Stimulated activated CD4-positive, alpha-beta T cell treated with anti-CD3 and anti-CD28 coated beads, Interleukin-4, amount 100 ng/mL, for 4 hours (primary cell): ENCODE measurements at regions not wholly inside any gene's neighbourhood (a gene's known extent, or its start where the extent isn't known, plus 50 kb on each side); places are given as distances from the start of the nearest gene placed in this dataset.
"Not testable (repeated sequence)": the region's sequence is repeated elsewhere in the genome, so short reads cannot be mapped to it uniquely, and the experiment has no call there.

Source experiments
- DNase-seq, 2 experiments: peaks; one replicate each; pipeline ENCODE4 v3.0.0-alpha.2; 2020

DNA sequence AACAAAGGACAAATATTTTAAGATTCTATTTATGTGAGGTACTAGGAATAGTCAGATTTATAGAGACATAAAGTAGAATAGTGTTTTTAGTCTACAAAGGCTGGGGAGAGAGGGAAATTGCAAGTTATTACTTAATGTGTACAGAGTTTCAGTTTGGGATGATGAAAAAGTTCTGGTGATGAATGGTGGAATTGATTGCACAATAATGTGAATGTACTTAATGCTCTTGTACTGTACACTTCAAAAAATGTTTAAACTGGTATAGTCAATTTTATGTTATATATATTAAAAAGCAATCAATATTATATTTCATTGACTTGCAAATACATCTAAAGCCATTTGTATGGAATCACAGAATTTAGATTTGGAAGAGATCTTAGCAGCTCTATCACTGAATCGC, 213.4 kb downstream of the PPP1R3A start:
- no peak for DNase-seq

DNA sequence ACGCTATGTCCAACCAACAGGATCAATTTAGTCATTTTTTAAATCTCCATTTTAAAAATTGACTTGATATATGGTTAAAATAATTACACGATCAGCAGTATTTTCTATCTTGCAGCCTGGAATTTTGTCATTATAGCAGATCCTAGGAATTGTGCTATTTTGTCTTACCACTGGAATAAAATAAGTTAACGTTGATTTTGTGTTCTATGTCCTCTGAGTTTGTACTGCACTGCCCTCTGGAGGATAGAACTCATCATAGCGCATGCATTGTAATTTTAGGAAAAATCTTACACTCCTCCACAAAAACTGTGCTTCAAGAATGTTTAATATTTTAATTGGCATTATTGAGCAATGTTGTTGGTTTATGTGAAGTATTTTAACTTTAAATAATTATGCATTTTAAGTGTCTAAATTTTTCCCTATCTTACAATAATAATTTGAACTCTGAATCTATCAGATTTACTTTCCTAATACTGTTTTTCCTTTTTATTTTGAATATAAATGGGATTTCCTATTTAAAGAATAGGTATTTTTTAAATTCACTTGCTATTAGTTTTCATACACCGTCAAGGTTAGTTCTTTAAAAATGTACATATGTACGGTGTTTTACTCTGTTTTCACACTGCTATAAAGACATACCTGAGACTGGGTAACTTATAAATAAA, 220.1 kb downstream of the PPP1R3A start:
- DNase-seq, result no peak

DNA sequence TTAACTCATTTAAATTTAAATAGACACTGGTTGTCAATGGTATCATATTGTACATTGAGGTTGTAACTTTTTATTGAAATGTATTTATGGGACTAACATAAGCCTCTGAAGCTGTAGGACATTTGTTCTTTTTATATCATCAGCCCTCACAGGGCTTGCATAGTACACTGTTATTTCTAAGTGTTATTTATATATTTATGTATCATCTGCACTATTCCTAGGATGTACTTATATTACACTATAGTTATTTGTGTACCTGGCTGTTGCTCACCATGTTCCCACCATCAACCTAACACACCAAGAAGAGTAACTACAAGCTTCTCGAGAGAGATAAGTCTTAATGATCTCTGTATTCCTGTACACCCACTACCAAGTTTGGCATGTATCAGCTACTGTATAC, 224.7 kb downstream of the PPP1R3A start:
- no peak for DNase-seq

DNA sequence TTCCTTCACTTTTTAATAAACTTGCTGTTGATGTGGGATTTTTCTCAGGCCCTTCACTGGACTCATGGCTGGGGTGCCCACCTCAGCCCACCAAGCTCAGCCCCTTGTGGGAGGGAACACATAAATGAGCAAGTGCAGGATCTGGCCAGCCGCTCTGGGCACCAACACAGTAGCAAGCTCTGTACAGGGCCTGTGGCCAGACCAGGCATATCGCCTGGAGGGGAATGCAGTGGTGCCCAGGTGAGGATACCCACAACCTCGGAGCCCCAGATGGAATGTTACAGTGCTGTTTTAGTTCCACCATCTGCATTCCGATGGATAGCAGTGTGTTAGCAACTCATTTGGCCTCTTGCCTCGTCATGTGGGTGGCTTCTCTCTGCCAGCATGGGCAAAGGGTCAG, 234.6 kb downstream of the PPP1R3A start:
- no peak for DNase-seq

DNA sequence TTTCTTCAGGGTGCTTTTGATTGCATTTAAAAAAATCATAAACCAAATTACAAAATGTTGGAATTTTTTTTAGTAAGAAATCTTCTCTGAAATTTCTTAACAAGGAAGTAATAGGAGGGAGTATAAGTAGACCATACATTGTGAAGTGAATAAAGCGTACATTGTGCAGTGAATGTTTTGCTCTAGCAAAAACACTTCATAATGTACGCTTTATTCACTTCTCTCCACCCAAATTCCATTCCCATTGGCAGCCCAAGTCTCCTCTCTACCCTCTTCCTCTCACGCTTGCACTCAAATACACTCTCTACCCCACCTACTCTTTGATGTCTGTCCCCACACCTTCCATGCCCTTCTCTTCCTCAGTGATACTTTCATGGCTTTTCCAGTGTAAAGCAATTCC, 241.0 kb downstream of the PPP1R3A start:
- DNase-seq, result no peak

DNA sequence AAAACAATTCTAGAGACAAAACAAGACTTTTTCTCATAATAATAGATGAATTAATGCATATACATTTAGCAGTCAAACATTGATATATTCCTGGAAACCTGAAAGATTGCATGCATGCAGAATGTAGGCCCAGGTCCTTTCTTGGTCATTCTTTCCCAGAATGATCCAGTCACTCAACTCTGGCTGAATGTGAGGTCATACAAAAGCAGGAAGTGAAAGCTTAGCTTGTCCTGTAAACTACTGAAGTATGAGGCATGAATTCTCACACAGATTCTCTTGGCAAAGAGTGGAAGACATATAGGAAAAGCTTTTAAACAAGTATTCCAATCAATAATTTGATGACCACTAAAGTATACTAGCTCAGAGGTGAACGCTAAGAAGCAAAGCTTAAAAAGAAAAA, 253.9 kb downstream of the PPP1R3A start:
- no peak for DNase-seq

DNA sequence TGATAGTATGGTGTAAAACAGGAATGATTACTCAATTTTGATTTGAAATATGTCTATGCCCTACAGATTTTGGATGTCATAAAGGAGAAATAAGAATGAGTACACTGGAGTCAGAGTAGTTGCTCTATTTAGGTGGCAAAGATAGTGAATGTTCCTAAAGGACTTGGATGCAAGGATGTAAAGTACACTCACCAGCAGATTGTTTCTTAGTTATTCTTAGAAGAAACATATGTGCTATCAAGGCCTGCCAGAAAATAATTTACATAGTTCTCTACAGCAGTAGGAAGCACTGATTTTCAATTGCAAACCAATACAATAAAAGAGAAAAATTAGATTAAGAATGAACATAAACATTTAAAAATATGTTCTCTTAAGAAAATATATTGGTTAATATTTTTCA, 259.4 kb downstream of the PPP1R3A start:
- DNase-seq, result no peak

DNA sequence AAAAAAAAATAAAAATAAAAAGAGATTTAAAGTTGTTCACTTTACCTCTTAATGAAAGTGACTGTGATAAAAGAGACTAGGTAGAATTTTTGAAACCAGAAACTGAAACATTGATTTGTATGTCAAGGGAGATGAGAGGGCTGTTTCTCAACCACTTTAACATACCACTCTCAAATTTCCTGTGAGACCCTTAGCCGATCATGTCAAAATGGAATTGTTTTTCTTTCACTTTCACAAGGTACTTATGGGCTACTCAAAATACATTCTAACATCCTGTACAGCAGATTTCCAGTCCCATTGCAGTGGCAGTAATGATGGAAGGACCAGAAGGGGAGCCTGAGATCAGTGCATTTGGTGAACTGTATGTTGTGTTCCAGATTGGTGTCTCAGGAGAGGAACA, 261.2 kb downstream of the PPP1R3A start:
- DNase-seq, result no peak

DNA sequence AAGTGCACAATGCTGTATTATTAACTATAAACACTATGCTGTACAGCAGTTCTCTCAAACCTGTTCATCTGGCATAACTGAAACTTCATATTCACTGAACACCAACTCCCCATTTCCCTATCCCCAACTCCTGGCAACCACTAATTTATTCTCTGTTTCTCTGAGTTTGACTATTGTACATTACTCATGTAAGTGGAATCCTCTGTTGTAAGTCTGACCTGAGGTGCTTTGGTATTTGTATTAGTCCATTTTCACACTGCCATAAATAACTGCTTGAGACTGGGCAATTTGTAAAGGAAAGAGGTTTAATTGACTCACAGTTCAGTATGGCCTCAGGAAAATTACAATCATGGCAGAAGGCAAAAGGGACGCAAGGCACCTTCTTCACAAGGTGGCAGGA, 266.3 kb downstream of the PPP1R3A start:
- DNase-seq, result no peak

DNA sequence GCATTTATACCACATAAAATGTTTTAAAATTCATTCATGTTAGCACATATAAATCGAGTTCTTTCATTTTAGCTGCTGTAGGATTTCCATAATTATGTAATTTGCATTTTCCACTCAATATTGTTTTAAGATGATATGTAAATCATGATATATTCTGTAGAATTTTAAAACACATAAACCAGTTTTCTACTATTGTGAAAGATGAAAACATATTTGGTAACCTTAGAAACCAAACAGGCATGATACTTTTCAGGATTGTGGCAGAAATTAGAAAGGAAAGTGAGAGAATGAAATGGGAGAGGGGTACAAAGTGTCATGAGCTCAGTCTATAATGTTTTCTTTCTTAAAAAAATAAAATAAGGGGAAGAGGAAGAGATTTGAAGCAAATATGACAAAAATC, 269.3 kb downstream of the PPP1R3A start:
- DNase-seq, result no peak

DNA sequence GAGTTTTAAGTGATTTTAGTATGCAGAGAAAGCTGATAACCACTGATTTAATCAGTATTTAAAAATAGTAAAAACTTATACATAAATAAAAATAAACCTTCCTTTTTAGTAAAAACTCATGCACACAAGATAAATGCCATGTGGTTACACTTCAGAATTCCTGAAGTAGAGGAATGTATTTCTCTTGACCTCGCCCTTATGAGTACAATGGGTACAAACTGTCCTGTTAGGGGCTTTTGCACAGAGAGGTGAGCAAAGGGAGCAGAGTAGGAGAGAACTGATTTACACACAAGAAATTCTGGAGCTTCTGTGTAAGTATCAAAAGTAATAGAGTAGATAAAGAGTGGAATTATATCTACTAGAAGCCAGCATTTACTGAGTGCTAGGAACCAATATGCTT, 279.6 kb downstream of the PPP1R3A start:
- no peak for DNase-seq

DNA sequence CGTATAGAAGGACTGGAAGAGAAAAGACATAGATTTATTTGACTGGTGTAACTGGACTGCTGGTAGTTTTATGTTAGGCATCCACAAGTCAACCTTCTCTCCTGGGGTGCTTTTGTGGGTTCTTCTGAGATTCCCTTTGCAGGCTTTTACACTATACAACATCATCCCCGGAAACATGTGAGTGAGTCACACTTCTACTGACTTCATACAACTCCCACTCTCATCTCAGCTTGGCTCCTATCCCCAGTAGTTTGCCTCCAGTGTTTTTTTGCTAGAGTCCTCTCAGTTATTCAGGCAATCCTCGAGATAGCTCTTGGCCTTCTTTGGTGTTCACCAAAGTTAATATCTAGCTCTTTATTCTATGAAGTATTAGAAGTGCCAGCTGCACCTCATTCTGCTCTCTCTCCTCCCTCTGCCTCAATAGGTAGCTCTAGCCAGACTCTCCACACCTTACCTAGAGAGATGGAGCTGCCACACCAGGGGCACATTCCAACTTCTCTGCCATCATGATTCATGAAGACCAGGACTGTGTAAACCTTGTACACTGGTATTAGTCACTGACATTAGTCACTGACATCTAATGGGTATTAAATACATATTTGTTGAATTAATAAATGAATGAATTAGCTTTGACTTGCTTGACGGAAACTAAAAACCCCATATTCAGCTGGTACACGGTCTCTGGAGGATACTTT, 281.9 kb downstream of the PPP1R3A start:
- no peak for DNase-seq

DNA sequence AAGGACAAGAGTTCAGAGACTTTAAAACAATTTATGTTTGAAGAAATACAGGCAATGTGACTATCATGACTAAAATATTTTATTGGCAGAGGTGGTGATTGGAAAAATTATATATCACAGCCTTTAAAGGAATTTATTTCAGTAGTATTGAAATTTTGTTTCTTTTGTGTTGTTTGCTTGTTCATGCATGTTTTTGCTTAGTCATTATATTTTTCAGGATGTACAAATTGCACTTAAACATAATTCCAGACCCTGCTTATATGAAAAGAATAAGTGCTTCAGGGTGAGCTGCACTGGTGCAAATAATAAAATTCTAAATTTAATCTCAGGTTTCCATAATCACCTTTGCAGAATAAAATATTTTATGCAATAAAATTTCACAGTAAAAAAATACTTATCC, 283.3 kb downstream of the PPP1R3A start:
- DNase-seq, result no peak

DNA sequence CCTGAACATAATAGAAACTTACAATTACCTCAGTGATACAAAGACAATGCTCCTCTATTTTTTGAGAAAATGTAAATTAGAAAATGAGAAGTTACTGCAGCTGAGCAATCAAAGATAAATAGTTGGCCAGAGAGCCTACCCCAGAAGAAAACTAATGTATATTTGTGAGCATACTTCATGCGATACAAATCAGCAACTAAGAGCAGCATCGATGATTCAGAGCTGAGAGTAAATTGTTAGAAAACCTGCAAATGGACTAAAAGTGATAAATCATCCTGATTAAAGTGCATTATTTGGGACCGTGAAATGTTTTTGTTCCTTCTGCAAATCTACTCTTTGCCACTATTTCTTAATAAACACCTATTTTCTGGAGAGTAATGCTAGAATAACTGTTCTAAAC, 285.7 kb downstream of the PPP1R3A start:
- no peak for DNase-seq

DNA sequence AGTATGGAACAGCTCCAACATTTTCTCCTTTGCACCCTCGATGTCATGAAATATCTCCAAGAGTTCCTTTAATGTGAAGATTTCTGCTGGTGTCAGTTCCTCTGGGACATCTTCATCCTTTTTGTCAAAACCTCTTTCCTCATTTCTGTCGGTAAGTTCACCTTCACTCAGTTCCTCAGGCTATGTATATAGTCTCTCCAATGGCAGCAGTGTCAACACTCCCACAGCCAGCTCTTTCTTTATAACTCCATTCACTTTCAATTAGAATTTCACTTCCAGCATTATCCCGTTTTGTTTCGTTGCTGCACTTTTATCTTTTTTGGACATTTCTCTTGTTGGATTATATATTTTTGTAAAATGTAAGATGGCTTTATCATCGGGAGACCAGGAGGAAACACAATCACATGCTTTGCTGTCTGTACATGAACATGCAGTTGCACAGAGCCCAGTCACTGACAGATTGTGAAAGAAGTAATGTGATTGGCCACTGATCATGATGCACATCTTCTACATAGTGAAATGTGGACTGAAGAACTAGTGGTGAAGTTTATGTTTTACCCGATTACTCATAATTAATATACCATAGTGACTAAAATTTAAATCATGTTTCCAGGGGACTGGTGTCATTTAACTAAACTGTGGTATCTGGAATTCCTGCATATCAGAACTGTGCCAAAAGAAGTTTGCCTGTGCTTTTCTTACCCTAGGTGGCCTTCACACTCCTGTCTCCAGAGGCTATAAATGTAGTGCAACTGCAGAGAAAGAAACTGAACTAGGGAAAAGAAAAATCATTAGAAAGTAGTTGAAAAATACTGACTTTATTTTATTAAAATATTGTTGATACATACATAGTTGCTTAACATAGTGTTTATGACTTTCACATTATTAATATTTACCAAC, 289.6 kb downstream of the PPP1R3A start:
- DNase-seq, result no peak

DNA sequence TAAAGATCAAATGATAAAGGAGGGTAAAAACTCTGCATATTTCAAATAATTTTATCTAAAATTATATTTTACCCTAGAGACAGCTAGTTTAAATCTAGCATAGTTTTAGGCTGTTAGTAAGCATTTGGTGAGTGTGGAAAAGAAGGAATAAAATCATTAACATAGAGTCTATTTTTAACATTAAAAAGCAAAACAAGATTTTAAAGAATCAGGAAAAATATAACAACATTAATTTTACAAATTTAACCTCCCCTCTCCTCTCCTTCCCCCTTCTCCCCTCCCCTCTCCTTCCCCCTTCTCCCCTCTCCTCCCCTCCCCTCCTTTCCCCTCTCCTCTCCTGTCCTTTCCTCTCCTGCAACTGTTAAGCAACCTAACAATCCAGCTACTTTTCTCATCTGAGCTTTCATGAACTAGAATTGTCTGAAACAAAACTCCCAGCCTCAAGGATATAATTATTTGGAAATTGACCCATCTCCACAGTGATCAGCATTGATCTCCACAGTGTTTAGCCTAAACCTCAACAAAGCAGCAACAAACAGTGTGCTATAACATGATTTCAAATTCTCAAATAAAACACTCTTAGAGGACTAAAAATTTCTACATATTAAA, 293.2 kb downstream of the PPP1R3A start:
- DNase-seq, result no peak

DNA sequence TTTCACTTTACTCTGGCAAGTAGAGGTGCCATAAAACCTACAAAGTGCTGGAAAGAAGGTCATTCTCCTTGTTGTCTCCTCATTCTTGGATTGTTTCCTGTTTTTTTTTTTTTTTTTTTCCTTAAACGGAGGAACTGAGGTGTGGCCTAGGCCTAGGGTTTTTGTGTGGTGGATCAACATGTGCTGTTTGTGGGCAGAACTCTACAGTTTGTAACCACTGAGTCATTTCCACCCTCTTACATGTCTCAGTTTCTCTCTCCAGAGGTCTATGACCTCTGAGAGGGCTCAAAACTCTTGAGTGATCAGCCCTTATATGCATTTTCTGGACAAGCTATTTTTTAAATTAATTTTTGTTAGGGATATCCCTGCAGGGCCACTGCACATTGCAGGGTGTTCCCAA, 296.0 kb downstream of the PPP1R3A start:
- no peak for DNase-seq

DNA sequence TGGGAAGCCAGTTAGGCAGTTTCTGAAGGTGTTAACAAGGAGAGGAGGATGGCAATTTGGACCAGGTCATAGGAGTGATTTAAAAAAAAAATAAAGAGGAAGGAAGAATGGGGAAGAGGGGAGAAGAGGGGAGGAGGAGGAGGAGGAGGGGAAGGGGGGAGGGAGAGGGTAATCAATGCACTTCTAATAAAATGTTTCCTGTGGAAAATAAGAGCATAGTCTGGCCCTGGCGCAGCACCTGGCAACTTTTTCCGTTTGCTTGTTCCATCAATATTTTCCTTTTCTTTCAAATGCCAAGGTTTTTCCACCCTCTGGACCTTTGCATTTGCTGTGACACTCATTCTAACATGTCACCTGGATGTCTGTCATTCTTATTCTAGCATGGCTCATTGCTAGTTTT, 308.2 kb downstream of the PPP1R3A start:
- no peak for DNase-seq

DNA sequence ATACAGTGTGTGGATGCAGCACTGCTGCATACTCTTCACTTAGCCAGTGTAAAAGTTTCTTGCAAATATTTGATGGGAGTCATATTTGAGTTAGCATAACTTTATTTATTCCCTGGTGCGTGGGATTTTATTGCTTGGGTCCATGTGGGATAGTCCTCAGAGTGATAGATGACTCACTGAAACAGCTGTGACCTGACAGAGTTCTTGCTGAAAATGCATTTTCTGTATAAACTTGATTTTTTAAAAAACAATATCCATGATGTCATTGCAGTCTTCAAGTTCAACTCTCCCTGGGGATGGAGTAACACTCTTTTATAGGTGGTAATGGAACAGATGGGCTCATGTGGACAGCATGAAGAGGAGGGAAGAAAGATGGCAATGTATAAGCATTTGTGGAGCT, 310.0 kb downstream of the PPP1R3A start:
- no peak for DNase-seq

DNA sequence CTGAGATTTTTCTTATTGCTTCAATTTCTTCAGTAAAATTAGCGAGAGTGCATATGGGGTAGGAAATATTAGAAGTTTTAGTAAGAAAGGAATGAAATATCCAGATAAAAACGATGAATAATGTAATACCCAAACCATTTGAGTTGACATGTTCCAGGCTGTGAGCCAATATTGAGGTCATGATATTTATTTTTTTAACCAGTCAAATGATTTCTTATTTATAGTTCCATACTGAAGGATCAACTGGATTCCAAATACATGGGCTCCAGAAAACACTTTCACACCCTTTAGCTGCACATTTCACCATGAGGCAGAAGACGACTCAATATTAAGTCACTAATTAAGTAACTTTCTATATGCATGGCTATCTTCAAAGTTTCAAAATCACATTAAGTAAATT, 312.5 kb downstream of the PPP1R3A start:
- DNase-seq, result no peak

DNA sequence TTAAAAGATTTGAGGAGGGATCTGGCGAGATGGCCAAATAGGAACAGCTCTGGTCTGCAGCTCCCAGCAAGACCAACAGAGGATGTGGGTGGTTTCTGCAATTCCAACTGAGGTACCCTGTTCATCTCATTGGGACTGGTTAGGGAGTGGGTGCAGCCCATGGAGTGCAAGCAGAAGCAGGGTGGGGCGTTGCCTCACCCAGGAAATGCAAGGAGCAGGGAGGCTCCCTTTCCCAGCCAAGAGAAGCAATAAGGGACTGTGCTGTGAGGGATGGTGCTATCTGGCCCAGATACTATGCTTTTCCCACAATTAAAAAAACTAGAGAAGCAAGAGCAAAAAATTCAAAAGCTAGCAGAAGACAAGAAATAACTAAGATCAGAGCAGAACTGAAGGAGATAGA, 318.4 kb downstream of the PPP1R3A start:
- not testable (repeated sequence) for DNase-seq

DNA sequence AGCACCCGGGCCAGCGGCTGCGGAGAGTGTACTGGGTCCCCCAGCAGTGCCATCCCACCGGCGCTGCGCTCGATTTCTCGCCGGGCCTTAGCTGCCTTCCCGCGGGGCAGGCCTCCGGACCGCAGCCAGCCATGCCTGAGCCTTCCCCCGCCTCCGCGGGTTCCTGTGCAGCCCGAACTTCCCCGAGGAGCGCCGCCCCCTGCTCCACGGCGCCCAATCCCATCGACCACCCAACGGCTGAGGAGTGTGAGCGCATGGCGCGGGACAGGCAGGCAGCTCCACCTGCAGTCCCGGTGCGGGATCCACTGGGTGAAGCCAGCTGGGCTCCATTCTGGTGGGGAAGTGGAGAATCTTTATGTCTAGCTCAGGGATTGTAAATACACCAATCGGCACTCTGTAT, 325.4 kb downstream of the PPP1R3A start:
- not testable (repeated sequence) for DNase-seq

DNA sequence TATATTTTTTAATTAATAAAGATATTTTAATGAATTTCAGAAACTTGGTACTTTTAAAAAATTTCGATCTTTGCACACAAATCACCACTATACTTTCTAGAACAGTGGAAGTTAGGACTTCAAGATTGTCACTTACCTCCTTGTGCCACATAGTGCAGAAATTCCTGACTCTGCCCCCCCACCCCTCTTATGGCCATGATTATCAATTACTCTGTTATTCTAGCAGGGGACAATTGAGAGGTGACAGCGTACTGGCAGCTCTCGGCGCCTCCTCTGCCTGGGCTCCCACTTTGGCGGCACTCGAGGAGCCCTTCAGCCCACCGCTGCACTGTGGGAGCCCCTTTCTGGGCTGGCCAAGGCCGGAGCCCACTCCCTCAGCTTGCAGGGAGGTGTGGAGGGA, 325.9 kb downstream of the PPP1R3A start:
- not testable (repeated sequence) for DNase-seq

DNA sequence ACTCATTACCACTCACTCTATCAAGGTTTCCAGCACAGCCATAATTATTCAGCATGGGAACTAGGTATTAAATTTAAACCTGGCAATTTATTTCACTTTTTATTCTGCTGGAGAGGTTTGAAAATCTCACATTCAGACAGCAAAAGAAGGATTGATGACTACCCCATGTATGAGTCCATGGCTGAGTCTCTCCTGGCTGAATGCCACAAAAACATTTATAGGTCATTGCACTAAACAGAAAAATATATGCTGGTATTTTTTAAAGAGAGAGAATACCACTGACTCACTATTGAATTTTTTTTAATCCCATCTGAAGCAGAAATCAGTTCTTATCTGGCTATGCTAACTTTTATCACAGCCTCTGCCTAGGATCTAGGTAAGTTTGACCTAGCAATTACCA, 336.3 kb downstream of the PPP1R3A start:
- no peak for DNase-seq
